ENCODE measurements at regions not wholly inside any gene's neighbourhood (a gene's known extent, or its start where the extent isn't known, plus 50 kb on each side); places are given as distances from the start of the nearest gene placed in this dataset.
A peak's percentile ranks its signal among the peaks of the same experiment; 100 is the strongest.

GRCh38 chr4:128354205-128354821, 66.7 kb upstream of the PGRMC2 start:
- H3K18ac ChIP-seq (ENCODE audit: low read length), result no peak overlapping the region
- no peak overlapping the region for H3K9ac ChIP-seq (ENCODE audit: low read depth, low read length, poor library complexity)
- no peak overlapping the region for H4K8ac ChIP-seq (ENCODE audit: low read depth, low read length)
- H3K79me1 ChIP-seq (ENCODE audit: low read depth, low read length), result no peaks in the 10 kb centered on the region
- H3K36me3 ChIP-seq (replicated peaks in 1 of 2; ENCODE audit: control insufficient read depth in 2 of 2, insufficient read depth in 2 of 2, low read length in 2 of 2), result no peaks in the 10 kb centered on the region
- peak overlapping the region; percentile 54 for H2AFZ ChIP-seq (ENCODE audit: low read length)
- H2BK120ac ChIP-seq (ENCODE audit: low read depth, low read length), result no peak overlapping the region
- peak overlapping the region; percentile 4 for H3K27ac ChIP-seq (replicated peaks; ENCODE audit: low read length)
- no peak overlapping the region for H2BK12ac ChIP-seq (ENCODE audit: low read length)
- no peak overlapping the region for H4K91ac ChIP-seq (ENCODE audit: low read depth, low read length, poor library complexity)
- WGBS, 2 donors (ENCODE audit: extremely low coverage in 2 of 2, insufficient read length in 2 of 2, insufficient replicate concordance in 1 of 2), result no CpG with 5 or more reads among the region's 4 CpGs
- H2AK5ac ChIP-seq (ENCODE audit: low read depth, low read length), result no peak overlapping the region
- DNase-seq (ENCODE audit: low spot score), result peak; percentile 11
- no peak overlapping the region for H3K4me3 ChIP-seq (ENCODE audit: low read length in 2 of 2)
- peaks cover 4 to 14% of the 10 kb centered on the region in 2 donors for H3K4me1 ChIP-seq (ENCODE audit: control insufficient read depth in 2 of 2, insufficient read depth in 1 of 2, low read depth in 1 of 2, low read length in 2 of 2)
- H3K4me2 ChIP-seq (ENCODE audit: insufficient read depth, low read length, poor library complexity, severe bottlenecking), result no peak overlapping the region
- H3K23ac ChIP-seq (ENCODE audit: low read depth, low read length, poor library complexity), result no peak overlapping the region
- H3K27me3 ChIP-seq (ENCODE audit: control insufficient read depth in 3 of 3, insufficient read depth in 3 of 3, low read depth in 1 of 3, low read length in 3 of 3), result no peaks in the 10 kb centered on the region
- peaks cover 0 to 3% of the 10 kb centered on the region in 2 donors for H3K9me3 ChIP-seq (replicated peaks in 1 of 2; ENCODE audit: control insufficient read depth in 2 of 2, insufficient read depth in 1 of 2, low read depth in 1 of 2, low read length in 2 of 2)
- no peak overlapping the region for H2BK5ac ChIP-seq (ENCODE audit: low read length)
- H3K4ac ChIP-seq (ENCODE audit: low read length), result no peak overlapping the region
- no peak overlapping the region for H3K14ac ChIP-seq (ENCODE audit: low read length)
- no peak overlapping the region for H2BK15ac ChIP-seq (ENCODE audit: low read length)

DNA sequence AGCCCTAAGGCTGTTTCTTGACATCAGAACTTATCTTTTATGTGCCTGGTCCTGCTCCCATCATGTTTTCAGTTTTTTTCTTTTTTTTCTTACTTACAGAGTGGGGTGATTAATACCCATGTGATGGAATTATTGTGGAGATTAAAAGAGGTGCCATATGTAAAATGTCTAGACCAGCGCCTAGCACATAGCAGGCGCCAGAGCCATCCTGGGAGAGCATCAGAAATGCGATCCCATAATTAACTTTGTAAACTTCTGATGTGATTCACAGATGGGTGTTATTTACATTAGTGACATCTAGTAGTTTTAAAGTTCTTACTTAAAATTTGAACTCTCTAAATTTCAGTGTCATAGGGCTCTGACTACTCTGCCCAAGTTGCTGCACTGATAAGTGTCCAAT, 66.2 kb upstream of the PGRMC2 start:
- Histone ChIP-seq H3K9me3 (replicated peaks in 1 of 2; ENCODE audit: control insufficient read depth in 2 of 2, insufficient read depth in 1 of 2, low read depth in 1 of 2, low read length in 2 of 2) (peaks cover 0 to 3% of the 10 kb centered on the region in 2 donors), H4K91ac (ENCODE audit: low read depth, low read length, poor library complexity) (no peak overlapping the region), H3K18ac (ENCODE audit: low read length) (no peak overlapping the region), H4K8ac (ENCODE audit: low read depth, low read length) (no peak overlapping the region), H2AK5ac (ENCODE audit: low read depth, low read length) (no peak overlapping the region), H3K9ac (ENCODE audit: low read depth, low read length, poor library complexity) (no peak overlapping the region), H3K4me1 (ENCODE audit: control insufficient read depth in 2 of 2, insufficient read depth in 1 of 2, low read depth in 1 of 2, low read length in 2 of 2) (peaks cover 4 to 14% of the 10 kb centered on the region in 2 donors), H3K23ac (ENCODE audit: low read depth, low read length, poor library complexity) (no peak overlapping the region), H3K79me1 (ENCODE audit: low read depth, low read length) (no peaks in the 10 kb centered on the region), H2BK120ac (ENCODE audit: low read depth, low read length) (no peak overlapping the region), H3K27me3 (ENCODE audit: control insufficient read depth in 3 of 3, insufficient read depth in 3 of 3, low read depth in 1 of 3, low read length in 3 of 3) (no peaks in the 10 kb centered on the region), H3K14ac (ENCODE audit: low read length) (no peak overlapping the region), H3K4ac (ENCODE audit: low read length) (no peak overlapping the region), H3K4me2 (ENCODE audit: insufficient read depth, low read length, poor library complexity, severe bottlenecking) (no peak overlapping the region), H2BK15ac (ENCODE audit: low read length) (no peak overlapping the region), H2AFZ (ENCODE audit: low read length) (peak overlapping the region; percentile 54), H3K27ac (replicated peaks; ENCODE audit: low read length) (no peak overlapping the region), H2BK12ac (ENCODE audit: low read length) (no peak overlapping the region), H3K4me3 (ENCODE audit: low read length in 2 of 2) (no peak overlapping the region), H2BK5ac (ENCODE audit: low read length) (no peak overlapping the region), H3K36me3 (replicated peaks in 1 of 2; ENCODE audit: control insufficient read depth in 2 of 2, insufficient read depth in 2 of 2, low read length in 2 of 2) (no peaks in the 10 kb centered on the region)
- no CpG with 5 or more reads among the region's 3 CpGs for WGBS, 2 donors (ENCODE audit: extremely low coverage in 2 of 2, insufficient read length in 2 of 2, insufficient replicate concordance in 1 of 2)
- no peak for DNase-seq (ENCODE audit: low spot score)

DNA sequence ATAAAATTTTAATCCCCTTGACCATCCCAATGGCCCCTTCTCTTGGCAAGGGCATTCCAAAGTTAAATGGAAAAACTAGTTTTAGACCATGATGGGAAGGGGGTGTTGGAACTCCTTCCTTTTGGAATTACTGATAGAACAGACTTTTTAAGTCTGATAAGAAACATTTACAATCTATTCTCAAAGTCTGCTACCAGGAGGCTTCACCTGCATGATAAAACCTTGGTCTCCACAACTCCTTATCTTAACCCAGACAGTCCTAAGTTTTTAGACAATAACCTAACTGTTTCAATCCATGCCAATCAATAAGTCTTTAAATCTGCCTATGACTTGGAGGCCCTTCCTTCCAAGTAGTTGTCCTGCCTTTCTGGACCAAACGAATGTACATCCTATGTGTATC, 63.9 kb upstream of the PGRMC2 start:
- H2AK5ac ChIP-seq (ENCODE audit: low read depth, low read length), result no peak overlapping the region
- no peak overlapping the region for H2BK120ac ChIP-seq (ENCODE audit: low read depth, low read length)
- no peak overlapping the region for H2BK12ac ChIP-seq (ENCODE audit: low read length)
- no CpG with 5 or more reads among the region's 1 CpG for WGBS, 2 donors (ENCODE audit: extremely low coverage in 2 of 2, insufficient read length in 2 of 2, insufficient replicate concordance in 1 of 2)
- peaks cover 6 to 14% of the 10 kb centered on the region in 2 donors for H3K4me1 ChIP-seq (ENCODE audit: control insufficient read depth in 2 of 2, insufficient read depth in 1 of 2, low read depth in 1 of 2, low read length in 2 of 2)
- no peaks in the 10 kb centered on the region for H3K36me3 ChIP-seq (replicated peaks in 1 of 2; ENCODE audit: control insufficient read depth in 2 of 2, insufficient read depth in 2 of 2, low read length in 2 of 2)
- H3K14ac ChIP-seq (ENCODE audit: low read length), result no peak overlapping the region
- H3K23ac ChIP-seq (ENCODE audit: low read depth, low read length, poor library complexity), result no peak overlapping the region
- no peak overlapping the region for H3K4me2 ChIP-seq (ENCODE audit: insufficient read depth, low read length, poor library complexity, severe bottlenecking)
- no peak overlapping the region for H3K9ac ChIP-seq (ENCODE audit: low read depth, low read length, poor library complexity)
- no peak overlapping the region for H2BK5ac ChIP-seq (ENCODE audit: low read length)
- no peak overlapping the region for H2AFZ ChIP-seq (ENCODE audit: low read length)
- H3K4ac ChIP-seq (ENCODE audit: low read length), result no peak overlapping the region
- no peak for DNase-seq (ENCODE audit: low spot score)
- H2BK15ac ChIP-seq (ENCODE audit: low read length), result no peak overlapping the region
- no peak overlapping the region for H3K27ac ChIP-seq (replicated peaks; ENCODE audit: low read length)
- no peaks in the 10 kb centered on the region for H3K27me3 ChIP-seq (ENCODE audit: control insufficient read depth in 3 of 3, insufficient read depth in 3 of 3, low read depth in 1 of 3, low read length in 3 of 3)
- H3K9me3 ChIP-seq (replicated peaks in 1 of 2; ENCODE audit: control insufficient read depth in 2 of 2, insufficient read depth in 1 of 2, low read depth in 1 of 2, low read length in 2 of 2), result no peaks in the 10 kb centered on the region
- no peak overlapping the region for H3K18ac ChIP-seq (ENCODE audit: low read length)
- H3K79me1 ChIP-seq (ENCODE audit: low read depth, low read length), result no peaks in the 10 kb centered on the region
- no peak overlapping the region for H4K91ac ChIP-seq (ENCODE audit: low read depth, low read length, poor library complexity)
- no peak overlapping the region for H4K8ac ChIP-seq (ENCODE audit: low read depth, low read length)
- H3K4me3 ChIP-seq (ENCODE audit: low read length in 2 of 2), result no peak overlapping the region

DNA sequence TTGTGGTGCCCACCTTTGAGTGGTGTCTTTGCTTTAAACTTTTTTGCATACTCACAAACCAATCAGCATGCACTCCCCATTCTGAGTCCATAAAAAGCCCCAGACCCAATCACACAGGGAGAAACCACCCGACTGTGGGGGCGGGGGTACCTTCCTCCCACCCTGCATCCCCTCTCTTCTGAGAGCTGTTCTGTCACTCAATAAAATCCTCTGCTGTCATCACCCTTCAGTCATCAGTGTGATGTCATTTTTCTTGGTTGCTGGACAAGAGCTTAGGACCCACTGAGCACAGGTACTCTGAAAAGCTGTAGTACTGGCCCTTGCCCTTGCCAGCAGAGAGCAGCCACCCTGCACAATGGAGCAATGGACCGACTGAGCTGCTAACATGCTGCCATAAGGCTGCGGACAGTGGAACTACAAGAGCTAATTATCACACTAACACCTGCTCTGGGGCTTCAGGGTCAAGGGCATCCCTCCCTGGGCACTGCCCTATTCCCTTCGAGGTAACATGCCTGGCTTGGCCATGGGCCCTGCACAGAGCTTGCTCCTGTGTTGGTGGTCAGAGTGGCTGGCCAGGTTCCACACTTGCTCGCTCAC, 62.9 kb upstream of the PGRMC2 start:
- no peak for DNase-seq (ENCODE audit: low spot score)
- Histone ChIP-seq H3K14ac (ENCODE audit: low read length) (no peak overlapping the region), H3K4me3 (ENCODE audit: low read length in 2 of 2) (no peak overlapping the region), H3K18ac (ENCODE audit: low read length) (peak overlapping the region; percentile 17), H3K36me3 (replicated peaks in 1 of 2; ENCODE audit: control insufficient read depth in 2 of 2, insufficient read depth in 2 of 2, low read length in 2 of 2) (no peaks in the 10 kb centered on the region), H3K27me3 (ENCODE audit: control insufficient read depth in 3 of 3, insufficient read depth in 3 of 3, low read depth in 1 of 3, low read length in 3 of 3) (no peaks in the 10 kb centered on the region), H2BK120ac (ENCODE audit: low read depth, low read length) (no peak overlapping the region), H3K4me2 (ENCODE audit: insufficient read depth, low read length, poor library complexity, severe bottlenecking) (no peak overlapping the region), H3K79me1 (ENCODE audit: low read depth, low read length) (no peaks in the 10 kb centered on the region), H3K4ac (ENCODE audit: low read length) (no peak overlapping the region), H2AK5ac (ENCODE audit: low read depth, low read length) (no peak overlapping the region), H3K9me3 (replicated peaks in 1 of 2; ENCODE audit: control insufficient read depth in 2 of 2, insufficient read depth in 1 of 2, low read depth in 1 of 2, low read length in 2 of 2) (peaks cover 0 to 2% of the 10 kb centered on the region in 2 donors), H4K8ac (ENCODE audit: low read depth, low read length) (no peak overlapping the region), H3K4me1 (ENCODE audit: control insufficient read depth in 2 of 2, insufficient read depth in 1 of 2, low read depth in 1 of 2, low read length in 2 of 2) (peaks cover 6 to 14% of the 10 kb centered on the region in 2 donors), H2AFZ (ENCODE audit: low read length) (no peak overlapping the region), H3K23ac (ENCODE audit: low read depth, low read length, poor library complexity) (no peak overlapping the region), H2BK12ac (ENCODE audit: low read length) (no peak overlapping the region), H3K9ac (ENCODE audit: low read depth, low read length, poor library complexity) (no peak overlapping the region), H2BK5ac (ENCODE audit: low read length) (no peak overlapping the region), H2BK15ac (ENCODE audit: low read length) (no peak overlapping the region), H3K27ac (replicated peaks; ENCODE audit: low read length) (no peak overlapping the region), H4K91ac (ENCODE audit: low read depth, low read length, poor library complexity) (no peak overlapping the region)
- no CpG with 5 or more reads among the region's 6 CpGs for WGBS, 2 donors (ENCODE audit: extremely low coverage in 2 of 2, insufficient read length in 2 of 2, insufficient replicate concordance in 1 of 2)

Data from neuronal stem cell (in vitro differentiated cells).